ENCODE measurements at regions not wholly inside any gene's neighbourhood (a gene's known extent, or its start where the extent isn't known, plus 50 kb on each side); places are given as distances from the start of the nearest gene placed in this dataset.
A peak's percentile ranks its signal among the peaks of the same experiment; 100 is the strongest.

DNA sequence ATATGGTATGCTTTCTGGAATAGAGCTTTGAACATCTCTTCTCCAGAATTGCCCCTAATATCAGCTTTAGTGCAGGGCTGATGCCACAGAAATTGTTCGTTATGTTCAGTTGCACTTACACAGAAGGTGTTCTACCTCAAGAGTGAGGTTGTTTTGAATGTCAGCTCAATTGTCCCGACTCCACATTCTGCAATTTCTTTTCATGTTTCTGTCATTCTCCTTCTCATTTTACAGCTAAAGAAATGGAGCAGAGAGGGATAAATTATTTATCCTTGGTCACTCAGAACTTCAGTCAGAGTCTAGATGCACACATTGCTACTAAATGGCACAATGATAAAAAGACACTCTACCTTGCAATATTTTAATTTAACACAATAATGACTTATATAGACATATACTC lies 137.0 kb upstream of the CCN2 start:
- no peak overlapping the region for H3K27ac ChIP-seq
- TF ChIP-seq Cebpa-rat (IDR thresholded peaks at IDR 0.05) = no peak
- H3K4me3 ChIP-seq = no peak overlapping the region
- no peak overlapping the region for H3K4me2 ChIP-seq
- no peaks in the 10 kb centered on the region for H3K4me1 ChIP-seq
- H3K9ac ChIP-seq = no peak overlapping the region
- H3K9me3 ChIP-seq (replicated peaks in 1 of 11) = peaks cover 0 to 15% (median 5%) of the 10 kb centered on the region in 11 experiments; a peak in 6 of 22 replicates
- H3K27me3 ChIP-seq = no peaks in the 10 kb centered on the region
- no peaks in the 10 kb centered on the region for H3K36me3 ChIP-seq
- H4K20me1 ChIP-seq = no peaks in the 10 kb centered on the region

DNA sequence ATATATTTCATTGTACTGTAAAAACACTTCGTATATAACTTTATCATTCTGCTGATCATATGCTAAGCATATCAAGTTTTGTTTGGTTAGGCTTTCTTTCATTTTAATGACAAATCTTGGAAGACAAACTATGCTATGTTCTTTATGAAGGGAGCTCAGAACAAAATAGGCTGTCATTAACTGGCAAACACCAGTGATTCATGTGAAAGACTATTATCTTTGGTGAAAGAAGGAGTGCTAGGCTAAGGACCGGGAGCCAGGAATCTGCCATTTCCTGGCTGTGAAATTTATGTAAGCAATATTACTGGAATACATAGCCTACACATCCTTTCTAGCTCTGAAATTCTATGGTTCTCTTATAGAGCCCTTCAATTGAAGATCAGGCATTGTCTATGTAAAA lies 136.2 kb upstream of the CCN2 start:
- H3K9me3 ChIP-seq (replicated peaks in 1 of 11) = peaks cover 0 to 12% (median 5%) of the 10 kb centered on the region in 11 experiments; a peak in 6 of 22 replicates
- no peaks in the 10 kb centered on the region for H3K27me3 ChIP-seq
- no peak overlapping the region for H3K27ac ChIP-seq
- no peaks in the 10 kb centered on the region for H3K36me3 ChIP-seq
- no peak overlapping the region for H3K9ac ChIP-seq
- H4K20me1 ChIP-seq = no peaks in the 10 kb centered on the region
- no peak for TF ChIP-seq Cebpa-rat (IDR thresholded peaks at IDR 0.05)
- no peak overlapping the region for H3K4me3 ChIP-seq
- no peak overlapping the region for H3K4me2 ChIP-seq
- no peaks in the 10 kb centered on the region for H3K4me1 ChIP-seq

GRCh38 chr6:132085731-132086130 lies 134.6 kb upstream of the CCN2 start:
- H3K4me1 ChIP-seq = no peaks in the 10 kb centered on the region
- no peak overlapping the region for H3K27ac ChIP-seq
- H3K9me3 ChIP-seq (replicated peaks in 1 of 11) = peaks cover 0 to 9% (median 1%) of the 10 kb centered on the region in 11 experiments; a peak in 4 of 22 replicates
- H3K9ac ChIP-seq = no peak overlapping the region
- no peaks in the 10 kb centered on the region for H3K36me3 ChIP-seq
- H3K4me2 ChIP-seq = no peak overlapping the region
- no peaks in the 10 kb centered on the region for H3K27me3 ChIP-seq
- H4K20me1 ChIP-seq = no peaks in the 10 kb centered on the region
- TF ChIP-seq Cebpa-rat (IDR thresholded peaks at IDR 0.05) = no peak
- H3K4me3 ChIP-seq = no peak overlapping the region

GRCh38 chr6:132084811-132085509 lies 133.8 kb upstream of the CCN2 start:
- no peak overlapping the region for H3K9ac ChIP-seq
- no peak overlapping the region for H3K4me2 ChIP-seq
- H3K27ac ChIP-seq = no peak overlapping the region
- H4K20me1 ChIP-seq = no peaks in the 10 kb centered on the region
- no peaks in the 10 kb centered on the region for H3K4me1 ChIP-seq
- H3K9me3 ChIP-seq (replicated peaks in 1 of 11) = peaks cover 0 to 7% (median 0%) of the 10 kb centered on the region in 11 experiments; a peak in 1 of 22 replicates
- H3K36me3 ChIP-seq = no peaks in the 10 kb centered on the region
- H3K27me3 ChIP-seq = no peaks in the 10 kb centered on the region
- no peak overlapping the region for H3K4me3 ChIP-seq
- no peak for TF ChIP-seq Cebpa-rat (IDR thresholded peaks at IDR 0.05)

- Histone ChIP-seq H3K9ac (no peak overlapping the region), H4K20me1 (no peaks in the 10 kb centered on the region), H3K4me2 (no peak overlapping the region), H3K36me3 (no peaks in the 10 kb centered on the region), H3K4me3 (no peak overlapping the region), H3K27me3 (no peaks in the 10 kb centered on the region), H3K27ac (no peak overlapping the region), H3K9me3 (replicated peaks in 1 of 11) (peaks cover 0 to 8% (median 0%) of the 10 kb centered on the region in 11 experiments; a peak in 4 of 22 replicates), H3K4me1 (no peaks in the 10 kb centered on the region)
- no peak for TF ChIP-seq Cebpa-rat (IDR thresholded peaks at IDR 0.05)
These were observed 131.2 kb upstream of the CCN2 start for GRCh38 chr6:132082421-132082820.

- TF ChIP-seq Cebpa-rat (IDR thresholded peaks at IDR 0.05) = no peak
- H3K27me3 ChIP-seq = no peaks in the 10 kb centered on the region
- H3K9ac ChIP-seq = no peak overlapping the region
- H3K27ac ChIP-seq = no peak overlapping the region
- no peaks in the 10 kb centered on the region for H3K36me3 ChIP-seq
- H4K20me1 ChIP-seq = no peaks in the 10 kb centered on the region
- peaks cover 0 to 8% (median 0%) of the 10 kb centered on the region in 11 experiments; a peak in 4 of 22 replicates for H3K9me3 ChIP-seq (replicated peaks in 1 of 11)
- H3K4me3 ChIP-seq = no peak overlapping the region
- H3K4me1 ChIP-seq = no peaks in the 10 kb centered on the region
- H3K4me2 ChIP-seq = no peak overlapping the region
These were observed 130.2 kb upstream of the CCN2 start for GRCh38 chr6:132081338-132081737.

GRCh38 chr6:132079286-132079685 lies 128.1 kb upstream of the CCN2 start:
- Histone ChIP-seq H3K9me3 (replicated peaks in 1 of 11) (peaks cover 0 to 11% (median 0%) of the 10 kb centered on the region in 11 experiments; a peak in 4 of 22 replicates), H3K36me3 (no peaks in the 10 kb centered on the region), H3K4me3 (no peak overlapping the region), H3K4me2 (no peak overlapping the region), H3K27me3 (no peaks in the 10 kb centered on the region), H3K9ac (no peak overlapping the region), H4K20me1 (no peaks in the 10 kb centered on the region), H3K4me1 (no peaks in the 10 kb centered on the region), H3K27ac (no peak overlapping the region)
- no peak for TF ChIP-seq Cebpa-rat (IDR thresholded peaks at IDR 0.05)

- no peak overlapping the region for H3K27ac ChIP-seq
- no peaks in the 10 kb centered on the region for H4K20me1 ChIP-seq
- no peak for TF ChIP-seq Cebpa-rat (IDR thresholded peaks at IDR 0.05)
- H3K4me2 ChIP-seq = no peak overlapping the region
- peaks cover 0 to 14% (median 0%) of the 10 kb centered on the region in 11 experiments; a peak in 4 of 22 replicates for H3K9me3 ChIP-seq (replicated peaks in 1 of 11)
- H3K9ac ChIP-seq = no peak overlapping the region
- H3K36me3 ChIP-seq = no peaks in the 10 kb centered on the region
- peaks cover 0 to 21% (median 0%) of the 10 kb centered on the region in 10 experiments; a peak in 7 of 20 replicates for H3K4me1 ChIP-seq
- no peak overlapping the region for H3K4me3 ChIP-seq
- no peaks in the 10 kb centered on the region for H3K27me3 ChIP-seq
These were observed 125.3 kb upstream of the CCN2 start for GRCh38 chr6:132076452-132076851.

GRCh38 chr6:132072831-132073230 lies 121.7 kb upstream of the CCN2 start:
- H3K4me3 ChIP-seq = no peak overlapping the region
- H3K27me3 ChIP-seq = no peaks in the 10 kb centered on the region
- H3K9ac ChIP-seq = no peak overlapping the region
- no peak for TF ChIP-seq Cebpa-rat (IDR thresholded peaks at IDR 0.05)
- no peaks in the 10 kb centered on the region for H4K20me1 ChIP-seq
- H3K4me1 ChIP-seq = peaks cover 0 to 47% (median 10%) of the 10 kb centered on the region in 10 experiments; a peak in 10 of 20 replicates
- no peaks in the 10 kb centered on the region for H3K36me3 ChIP-seq
- H3K27ac ChIP-seq = no peak overlapping the region
- H3K4me2 ChIP-seq = peak overlapping the region in 5 of 11 experiments; percentile 5 to 42 (median 27); a peak in 8 of 22 replicates
- H3K9me3 ChIP-seq (replicated peaks in 1 of 11) = peaks cover 0 to 9% (median 3%) of the 10 kb centered on the region in 11 experiments; a peak in 3 of 22 replicates

- no peak for TF ChIP-seq Cebpa-rat (IDR thresholded peaks at IDR 0.05)
- Histone ChIP-seq H4K20me1 (no peaks in the 10 kb centered on the region), H3K4me2 (no peak overlapping the region), H3K9ac (no peak overlapping the region), H3K4me1 (peaks cover 0 to 52% (median 13%) of the 10 kb centered on the region in 10 experiments; a peak in 11 of 20 replicates), H3K4me3 (no peak overlapping the region), H3K36me3 (no peaks in the 10 kb centered on the region), H3K27ac (no peak overlapping the region), H3K27me3 (no peaks in the 10 kb centered on the region), H3K9me3 (replicated peaks in 1 of 11) (peaks cover 0 to 9% (median 3%) of the 10 kb centered on the region in 11 experiments; a peak in 3 of 22 replicates)
These were observed 121.1 kb upstream of the CCN2 start for GRCh38 chr6:132072271-132072670.
